Mucosa of rectum (tissue), 2 donors: ENCODE measurements at regions not wholly inside any gene's neighbourhood (a gene's known extent, or its start where the extent isn't known, plus 50 kb on each side); places are given as distances from the start of the nearest gene placed in this dataset.

Source experiments
- H3K27ac ChIP-seq, 2 donors: one replicate each; pipeline ENCODE4 v1.7.0; 2013; ENCODE audit warnings: inconsistent platforms in 2 of 2, low read depth in 2 of 2, low read length in 2 of 2
- H3K27me3 ChIP-seq, 2 donors: one replicate each; pipeline ENCODE4 v1.7.0; 2013; ENCODE audit warnings: low read length in 2 of 2; ENCODE audit not compliant: control insufficient read depth in 2 of 2, insufficient read depth in 2 of 2
- H3K36me3 ChIP-seq, 2 donors: one replicate each; pipeline ENCODE4 v1.7.0; 2013; ENCODE audit warnings: low read length in 2 of 2; ENCODE audit not compliant: control insufficient read depth in 2 of 2, insufficient read depth in 2 of 2
- H3K4me1 ChIP-seq, 2 donors: one replicate each; pipeline ENCODE4 v1.7.0; 2013; ENCODE audit warnings: low read length in 2 of 2, mild to moderate bottlenecking in 1 of 2; ENCODE audit not compliant: control insufficient read depth in 2 of 2, insufficient read depth in 2 of 2
- H3K4me3 ChIP-seq, 2 donors: one replicate each; pipeline ENCODE4 v1.7.0; 2013; ENCODE audit warnings: low read length in 2 of 2
- H3K9ac ChIP-seq, 2 donors: one replicate each; pipeline ENCODE4 v1.7.0; 2013; ENCODE audit warnings: low read length in 2 of 2, low read depth in 1 of 2, mild to moderate bottlenecking in 1 of 2
- H3K9me3 ChIP-seq, 2 donors: one replicate each; pipeline ENCODE4 v1.7.0; 2013; ENCODE audit warnings: low read length in 2 of 2; ENCODE audit not compliant: control insufficient read depth in 2 of 2
- donor health status: healthy.
- donor health status: Normal muscosa, but diverticular disease.

- H3K27me3 ChIP-seq, result no peaks in the 10 kb centered on the region
- H3K4me1 ChIP-seq, result no peaks in the 10 kb centered on the region
- H3K9me3 ChIP-seq, result no peaks in the 10 kb centered on the region
- no peaks in the 10 kb centered on the region for H3K36me3 ChIP-seq
- H3K27ac ChIP-seq, result no peak overlapping the region
- no peak overlapping the region for H3K4me3 ChIP-seq
- no peak overlapping the region for H3K9ac ChIP-seq
Observed at GRCh38 chr10:131758062-131758938, 142.5 kb upstream of the PPP2R2D start.

GRCh38 chr10:131758939-131759301 is 141.9 kb upstream of the PPP2R2D start:
- H3K4me1 ChIP-seq, result no peaks in the 10 kb centered on the region
- no peaks in the 10 kb centered on the region for H3K36me3 ChIP-seq
- H3K9ac ChIP-seq, result no peak overlapping the region
- H3K9me3 ChIP-seq, result no peaks in the 10 kb centered on the region
- no peak overlapping the region for H3K27ac ChIP-seq
- H3K27me3 ChIP-seq, result no peaks in the 10 kb centered on the region
- H3K4me3 ChIP-seq, result no peak overlapping the region

GRCh38 chr10:131759347-131759746 is 141.5 kb upstream of the PPP2R2D start:
- no peak overlapping the region for H3K9ac ChIP-seq
- H3K27me3 ChIP-seq, result no peaks in the 10 kb centered on the region
- H3K4me1 ChIP-seq, result no peaks in the 10 kb centered on the region
- H3K36me3 ChIP-seq, result no peaks in the 10 kb centered on the region
- no peaks in the 10 kb centered on the region for H3K9me3 ChIP-seq
- H3K27ac ChIP-seq, result no peak overlapping the region
- no peak overlapping the region for H3K4me3 ChIP-seq

DNA sequence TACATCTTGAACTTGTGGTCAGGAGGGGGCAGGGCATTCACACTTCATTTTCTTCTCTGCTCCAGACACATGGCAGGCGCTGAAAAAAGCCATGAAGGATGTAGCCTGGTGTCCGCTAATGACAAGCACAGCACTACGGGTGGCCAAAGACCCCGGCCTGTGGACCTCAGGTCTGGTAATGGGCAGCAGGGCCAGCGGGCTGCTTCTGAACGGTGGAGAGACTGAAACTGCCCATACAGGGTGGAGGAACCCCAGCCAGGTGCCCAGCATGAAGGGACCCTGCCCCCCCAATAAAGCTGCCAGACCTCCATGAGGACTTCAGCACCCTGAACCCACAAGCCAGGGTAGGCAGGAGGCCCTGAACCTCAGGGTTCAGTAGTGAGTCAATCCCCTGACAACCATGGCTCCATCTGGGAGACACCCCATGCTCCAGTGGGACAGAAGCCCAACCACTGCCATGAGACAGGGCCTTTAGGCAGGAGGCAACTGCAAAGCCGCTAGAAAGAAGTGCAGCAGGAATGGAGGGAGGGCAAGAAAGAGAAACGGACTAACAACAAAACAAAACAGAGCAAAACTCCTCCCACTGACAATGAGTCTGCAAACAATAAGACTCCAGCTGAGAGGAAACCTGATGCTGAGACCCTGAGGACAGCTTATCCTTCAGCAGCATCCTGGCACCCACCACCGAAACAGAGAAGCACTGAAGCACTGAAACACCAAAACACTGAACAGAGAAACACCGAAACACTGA is 140.2 kb upstream of the PPP2R2D start:
- no peaks in the 10 kb centered on the region for H3K4me1 ChIP-seq
- H3K27ac ChIP-seq, result no peak overlapping the region
- H3K4me3 ChIP-seq, result no peak overlapping the region
- no peaks in the 10 kb centered on the region for H3K9me3 ChIP-seq
- no peaks in the 10 kb centered on the region for H3K36me3 ChIP-seq
- H3K27me3 ChIP-seq, result no peaks in the 10 kb centered on the region
- no peak overlapping the region for H3K9ac ChIP-seq

GRCh38 chr10:131762789-131763696 is 137.8 kb upstream of the PPP2R2D start:
- no peaks in the 10 kb centered on the region for H3K9me3 ChIP-seq
- no peaks in the 10 kb centered on the region for H3K36me3 ChIP-seq
- H3K9ac ChIP-seq, result no peak overlapping the region
- no peaks in the 10 kb centered on the region for H3K27me3 ChIP-seq
- no peak overlapping the region for H3K4me3 ChIP-seq
- no peaks in the 10 kb centered on the region for H3K4me1 ChIP-seq
- H3K27ac ChIP-seq, result no peak overlapping the region

- H3K27ac ChIP-seq, result no peak overlapping the region
- no peaks in the 10 kb centered on the region for H3K4me1 ChIP-seq
- H3K36me3 ChIP-seq, result no peaks in the 10 kb centered on the region
- no peak overlapping the region for H3K4me3 ChIP-seq
- no peaks in the 10 kb centered on the region for H3K9me3 ChIP-seq
- H3K9ac ChIP-seq, result no peak overlapping the region
- no peaks in the 10 kb centered on the region for H3K27me3 ChIP-seq
Observed at GRCh38 chr10:131764929-131765328, 135.9 kb upstream of the PPP2R2D start.

GRCh38 chr10:131766096-131766495 is 134.7 kb upstream of the PPP2R2D start:
- no peaks in the 10 kb centered on the region for H3K27me3 ChIP-seq
- no peaks in the 10 kb centered on the region for H3K4me1 ChIP-seq
- no peak overlapping the region for H3K4me3 ChIP-seq
- no peaks in the 10 kb centered on the region for H3K36me3 ChIP-seq
- H3K27ac ChIP-seq, result no peak overlapping the region
- no peak overlapping the region for H3K9ac ChIP-seq
- H3K9me3 ChIP-seq, result no peaks in the 10 kb centered on the region

DNA sequence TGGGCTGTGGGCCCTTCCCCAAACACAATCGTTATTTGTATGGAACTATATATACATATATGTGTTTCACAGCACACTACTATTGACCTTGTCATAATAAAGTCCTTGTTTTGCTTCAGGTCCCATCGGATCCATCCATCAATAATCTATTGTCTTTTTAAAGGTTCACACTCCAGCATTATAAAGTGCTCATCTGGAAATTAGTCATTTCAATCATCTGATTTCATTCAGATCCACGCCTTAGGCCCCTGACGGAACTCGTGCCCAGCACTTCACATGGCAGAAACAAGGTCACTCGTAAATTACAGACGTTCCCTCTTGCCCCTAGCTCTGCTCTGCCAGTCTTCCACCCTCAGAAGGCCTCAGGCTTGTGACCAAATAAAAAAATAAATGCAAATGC is 133.1 kb upstream of the PPP2R2D start:
- Histone ChIP-seq H3K4me1 (no peaks in the 10 kb centered on the region), H3K9ac (no peak overlapping the region), H3K4me3 (no peak overlapping the region), H3K9me3 (no peaks in the 10 kb centered on the region), H3K27me3 (no peaks in the 10 kb centered on the region), H3K36me3 (no peaks in the 10 kb centered on the region), H3K27ac (no peak overlapping the region)

- Histone ChIP-seq H3K9me3 (no peaks in the 10 kb centered on the region), H3K36me3 (no peaks in the 10 kb centered on the region), H3K27me3 (no peaks in the 10 kb centered on the region), H3K27ac (no peak overlapping the region), H3K4me3 (no peak overlapping the region), H3K4me1 (no peaks in the 10 kb centered on the region), H3K9ac (no peak overlapping the region)
Observed at GRCh38 chr10:131769571-131770410, 131.0 kb upstream of the PPP2R2D start.
